Loucy (cell line): ENCODE measurements at regions not wholly inside any gene's neighbourhood (a gene's known extent, or its start where the extent isn't known, plus 50 kb on each side); places are given as distances from the start of the nearest gene placed in this dataset.

Experiments used
- EZH2phosphoT487 ChIP-seq: fragments of 200-600 bp; IDR thresholded peaks from 2 replicates; pipeline ENCODE4 v1.6.1; 2018; ENCODE audit warnings: antibody characterized with exemption, mild to moderate bottlenecking, moderate library complexity, borderline replicate concordance
- TF ChIP-seq, protein P1 (sequence below): fragments of 200-600 bp; sonication (generic); conservative IDR thresholded peaks from 2 replicates; pipeline ENCODE4 v1.5.1; 2014; ENCODE audit warnings: mild to moderate bottlenecking, antibody characterized with exemption, low read length

DNA sequence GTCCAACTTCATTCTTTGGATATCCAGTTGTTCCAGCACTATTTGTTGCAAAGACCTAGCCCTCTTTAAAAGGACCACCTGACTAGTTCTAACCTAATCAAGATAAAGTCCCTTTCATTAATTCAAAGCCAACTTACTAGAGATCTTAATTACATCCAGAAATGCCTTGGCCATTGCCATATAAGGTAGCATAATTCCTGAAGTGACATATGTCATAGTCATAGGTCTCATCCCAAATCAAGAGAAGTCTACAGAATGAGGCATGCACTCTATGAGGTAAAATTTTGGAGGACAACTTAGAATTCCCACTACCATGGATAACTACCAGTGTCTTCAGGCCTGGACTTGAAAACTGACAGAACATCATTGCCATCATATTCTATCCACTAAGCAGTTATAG, 420.4 kb upstream of the ID4 start:
- TF ChIP-seq, protein P1, sequence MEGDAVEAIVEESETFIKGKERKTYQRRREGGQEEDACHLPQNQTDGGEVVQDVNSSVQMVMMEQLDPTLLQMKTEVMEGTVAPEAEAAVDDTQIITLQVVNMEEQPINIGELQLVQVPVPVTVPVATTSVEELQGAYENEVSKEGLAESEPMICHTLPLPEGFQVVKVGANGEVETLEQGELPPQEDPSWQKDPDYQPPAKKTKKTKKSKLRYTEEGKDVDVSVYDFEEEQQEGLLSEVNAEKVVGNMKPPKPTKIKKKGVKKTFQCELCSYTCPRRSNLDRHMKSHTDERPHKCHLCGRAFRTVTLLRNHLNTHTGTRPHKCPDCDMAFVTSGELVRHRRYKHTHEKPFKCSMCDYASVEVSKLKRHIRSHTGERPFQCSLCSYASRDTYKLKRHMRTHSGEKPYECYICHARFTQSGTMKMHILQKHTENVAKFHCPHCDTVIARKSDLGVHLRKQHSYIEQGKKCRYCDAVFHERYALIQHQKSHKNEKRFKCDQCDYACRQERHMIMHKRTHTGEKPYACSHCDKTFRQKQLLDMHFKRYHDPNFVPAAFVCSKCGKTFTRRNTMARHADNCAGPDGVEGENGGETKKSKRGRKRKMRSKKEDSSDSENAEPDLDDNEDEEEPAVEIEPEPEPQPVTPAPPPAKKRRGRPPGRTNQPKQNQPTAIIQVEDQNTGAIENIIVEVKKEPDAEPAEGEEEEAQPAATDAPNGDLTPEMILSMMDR = no peak
- TF ChIP-seq EZH2phosphoT487 = no peak
